ENCODE measurements at regions not wholly inside any gene's neighbourhood (a gene's known extent, or its start where the extent isn't known, plus 50 kb on each side); places are given as distances from the start of the nearest gene placed in this dataset.

- no peaks in the 10 kb centered on the region for H3K36me3 ChIP-seq
- in situ Hi-C loops (cut with MboI; ENCODE audit: low sequenced_read_pairs in 4 of 4) (loop anchor here in 2 of 4 donors (10.0 to 25.0 kb wide), 2 partner anchors 167 to 169 kb away; no protein-coding TSS in a partner anchor), intact Hi-C loops (cut with DNase I; ENCODE audit: low total_unique reads) (loop anchor here (10.0 kb wide), 1 partner anchor 221 kb away; no protein-coding TSS in a partner anchor)
- no peaks in the 10 kb centered on the region for H3K27me3 ChIP-seq
- H3K27ac ChIP-seq = peak overlapping the region; percentile 68 to 90 (median 80)
- no peaks in the 10 kb centered on the region for H3K9me3 ChIP-seq
- DNase-seq = no peak
- TF ChIP-seq, protein P1, sequence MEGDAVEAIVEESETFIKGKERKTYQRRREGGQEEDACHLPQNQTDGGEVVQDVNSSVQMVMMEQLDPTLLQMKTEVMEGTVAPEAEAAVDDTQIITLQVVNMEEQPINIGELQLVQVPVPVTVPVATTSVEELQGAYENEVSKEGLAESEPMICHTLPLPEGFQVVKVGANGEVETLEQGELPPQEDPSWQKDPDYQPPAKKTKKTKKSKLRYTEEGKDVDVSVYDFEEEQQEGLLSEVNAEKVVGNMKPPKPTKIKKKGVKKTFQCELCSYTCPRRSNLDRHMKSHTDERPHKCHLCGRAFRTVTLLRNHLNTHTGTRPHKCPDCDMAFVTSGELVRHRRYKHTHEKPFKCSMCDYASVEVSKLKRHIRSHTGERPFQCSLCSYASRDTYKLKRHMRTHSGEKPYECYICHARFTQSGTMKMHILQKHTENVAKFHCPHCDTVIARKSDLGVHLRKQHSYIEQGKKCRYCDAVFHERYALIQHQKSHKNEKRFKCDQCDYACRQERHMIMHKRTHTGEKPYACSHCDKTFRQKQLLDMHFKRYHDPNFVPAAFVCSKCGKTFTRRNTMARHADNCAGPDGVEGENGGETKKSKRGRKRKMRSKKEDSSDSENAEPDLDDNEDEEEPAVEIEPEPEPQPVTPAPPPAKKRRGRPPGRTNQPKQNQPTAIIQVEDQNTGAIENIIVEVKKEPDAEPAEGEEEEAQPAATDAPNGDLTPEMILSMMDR (IDR thresholded peaks at IDR 0.05 in 4 of 5, conservative IDR thresholded peaks at IDR 0.05 in 1 of 5) = no peak
- no peak for TF ChIP-seq POLR2A (IDR thresholded peaks at IDR 0.05)
- no peak for ATAC-seq
- H3K4me1 ChIP-seq = peaks cover 60 to 72% of the 10 kb centered on the region in 2 donors
- H3K4me3 ChIP-seq = no peak overlapping the region
Measured at GRCh38 chr12:46553911-46554310, 181.3 kb upstream of the SLC38A2 start.

GRCh38 chr12:46553266-46553665, 180.7 kb upstream of the SLC38A2 start:
- intact Hi-C loops (cut with DNase I; ENCODE audit: low total_unique reads) = loop anchor here (10.0 kb wide), 1 partner anchor 222 kb away; no protein-coding TSS in a partner anchor
- Histone ChIP-seq H3K4me3 (no peak overlapping the region), H3K36me3 (no peaks in the 10 kb centered on the region), H3K9me3 (no peaks in the 10 kb centered on the region), H3K4me1 (peaks cover 63 to 72% of the 10 kb centered on the region in 2 donors), H3K27ac (peak overlapping the region; percentile 68 to 90 (median 80)), H3K27me3 (no peaks in the 10 kb centered on the region)
- peak; percentile 63 to 78 for DNase-seq
- in situ Hi-C loops (cut with MboI; ENCODE audit: low sequenced_read_pairs in 4 of 4) = loop anchor here in 2 of 4 donors (10.0 to 25.0 kb wide), 2 partner anchors 166 to 168 kb away; no protein-coding TSS in a partner anchor
- no peak for TF ChIP-seq POLR2A (IDR thresholded peaks at IDR 0.05)
- TF ChIP-seq, protein P1 (IDR thresholded peaks at IDR 0.05 in 4 of 5, conservative IDR thresholded peaks at IDR 0.05 in 1 of 5) = no peak
- peak; percentile 76 to 90 for ATAC-seq

DNA sequence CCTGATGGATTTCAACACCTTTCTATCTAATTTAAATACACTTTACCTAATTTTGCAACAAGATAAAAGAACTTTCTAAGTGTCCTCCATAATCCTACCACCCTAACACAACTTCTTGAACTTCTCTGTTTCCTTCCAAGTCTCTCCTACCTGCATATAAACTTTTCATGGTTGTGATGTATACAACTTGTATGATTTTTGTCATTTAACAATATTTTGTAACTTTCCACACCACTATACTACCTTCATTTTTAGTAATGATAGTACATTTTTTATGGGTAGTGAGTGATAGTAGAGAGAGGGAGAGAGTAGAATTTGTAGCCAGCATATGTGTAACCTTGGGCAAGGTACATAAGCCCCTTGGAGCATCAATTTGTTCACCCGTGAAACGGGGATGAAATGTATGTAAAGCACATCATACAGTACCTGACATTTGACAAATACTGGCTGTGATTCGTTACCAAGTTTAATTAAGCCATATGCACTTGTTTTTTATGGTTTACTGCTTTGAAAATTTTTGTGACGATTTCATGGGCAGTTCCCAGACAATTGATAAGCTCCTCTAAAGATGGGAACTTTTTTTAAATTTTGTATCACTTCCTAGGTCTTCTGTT, 177.8 kb upstream of the SLC38A2 start:
- Histone ChIP-seq H3K4me3 (no peak overlapping the region), H3K27ac (peak overlapping the region; percentile 72 to 90 (median 78)), H3K36me3 (no peaks in the 10 kb centered on the region), H3K27me3 (no peaks in the 10 kb centered on the region), H3K9me3 (no peaks in the 10 kb centered on the region), H3K4me1 (peaks cover 50 to 55% of the 10 kb centered on the region in 2 donors)
- intact Hi-C loops (cut with DNase I; ENCODE audit: low total_unique reads) (loop anchor here (10.0 kb wide), 1 partner anchor 224 kb away; no protein-coding TSS in a partner anchor), in situ Hi-C loops (cut with MboI; ENCODE audit: low sequenced_read_pairs in 4 of 4) (loop anchor here in 2 of 4 donors (10.0 to 25.0 kb wide), 2 partner anchors 163 to 166 kb away; no protein-coding TSS in a partner anchor)
- TF ChIP-seq POLR2A (IDR thresholded peaks at IDR 0.05) = no peak
- TF ChIP-seq, protein P1 (IDR thresholded peaks at IDR 0.05 in 4 of 5, conservative IDR thresholded peaks at IDR 0.05 in 1 of 5) = no peak
- ATAC-seq = no peak
- DNase-seq = no peak

DNA sequence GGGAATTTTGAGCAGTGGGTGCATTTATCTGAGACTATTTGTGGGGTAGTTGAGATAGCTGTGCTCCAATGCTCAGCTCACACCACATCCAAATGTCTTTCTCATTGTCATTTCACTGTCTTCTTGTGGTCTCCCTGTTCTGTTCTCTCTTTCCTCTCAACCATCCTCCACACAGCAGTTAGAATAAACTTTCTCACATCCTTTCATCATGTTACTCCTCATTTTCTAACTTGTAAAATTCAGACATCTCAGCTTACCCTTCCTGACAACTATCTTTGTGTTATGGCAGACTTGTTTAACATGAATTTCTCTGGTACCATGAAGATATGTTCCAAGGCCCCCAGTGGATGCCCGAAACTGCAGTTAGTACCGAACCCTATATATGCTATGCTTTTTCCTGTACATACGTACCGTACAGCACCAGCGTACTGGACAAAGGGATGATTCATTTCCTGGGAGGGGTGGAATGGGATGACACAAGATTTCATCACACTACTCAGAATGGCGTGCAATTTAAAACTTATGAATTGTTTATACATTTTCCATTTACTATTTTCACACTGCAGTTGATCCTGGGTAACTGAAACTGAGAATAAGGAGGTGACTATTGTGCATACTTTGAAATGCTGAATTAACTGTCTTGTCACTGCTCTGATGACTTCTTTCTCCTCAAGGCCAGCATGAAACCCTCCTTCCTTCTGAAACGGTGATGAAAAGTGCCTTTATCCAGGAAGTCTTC, 177.1 kb upstream of the SLC38A2 start:
- peak overlapping the region; percentile 72 to 81 (median 76) for H3K27ac ChIP-seq
- H3K4me3 ChIP-seq = no peak overlapping the region
- peaks cover 43 to 48% of the 10 kb centered on the region in 2 donors for H3K4me1 ChIP-seq
- TF ChIP-seq POLR2A (IDR thresholded peaks at IDR 0.05) = no peak
- TF ChIP-seq, protein P1 (IDR thresholded peaks at IDR 0.05 in 4 of 5, conservative IDR thresholded peaks at IDR 0.05 in 1 of 5) = no peak
- H3K27me3 ChIP-seq = no peaks in the 10 kb centered on the region
- H3K36me3 ChIP-seq = no peaks in the 10 kb centered on the region
- DNase-seq (no peak), ATAC-seq (no peak)
- intact Hi-C loops (cut with DNase I; ENCODE audit: low total_unique reads) (loop anchor here (10.0 kb wide), 1 partner anchor 225 kb away; no protein-coding TSS in a partner anchor), in situ Hi-C loops (cut with MboI; ENCODE audit: low sequenced_read_pairs in 4 of 4) (loop anchor here in 2 of 4 donors (10.0 to 25.0 kb wide), 2 partner anchors 162 to 165 kb away; no protein-coding TSS in a partner anchor)
- H3K9me3 ChIP-seq = no peaks in the 10 kb centered on the region
